Gastrocnemius medialis (tissue), 4 donors: ENCODE measurements at regions not wholly inside any gene's neighbourhood (a gene's known extent, or its start where the extent isn't known, plus 50 kb on each side); places are given as distances from the start of the nearest gene placed in this dataset.

Experiments
- ATAC-seq, 2 donors: fragments of 150-250 bp; one replicate each; pipeline ENCODE4 v1.9.1; 2016
- DNase-seq, 2 donors: peaks; one replicate each; pipeline ENCODE4 v3.0.0-alpha.2; 2019
- H3K27ac ChIP-seq, 4 donors: fragments of 200-600 bp; sonication (generic); 1 replicate in 1 of 4; 2 replicates in 3 of 4; pipeline ENCODE4 v1.5.1; 2016 to 2018; ENCODE audit warnings: mild to moderate bottlenecking in 2 of 4, moderate library complexity in 1 of 4
- H3K27me3 ChIP-seq, 3 donors: fragments of 200-600 bp; sonication (generic) in 2 of 3; 1 replicate in 1 of 3; 2 replicates in 2 of 3; pipeline versions ENCODE4 v1.5.1 to v1.6.0; 2016 to 2019; ENCODE audit warnings: mild to moderate bottlenecking in 1 of 3, moderate library complexity in 1 of 3
- H3K36me3 ChIP-seq, 2 donors: fragments of 200-600 bp; sonication (generic) in 1 of 2; one replicate each; pipeline ENCODE4 v1.5.1; 2017 to 2018
- H3K4me1 ChIP-seq, 2 donors: fragments of 200-600 bp; sonication (generic) in 1 of 2; one replicate each; pipeline ENCODE4 v1.5.1; 2016 to 2017; ENCODE audit warnings: mild to moderate bottlenecking in 2 of 2
- H3K4me3 ChIP-seq, 4 donors: fragments of 200-600 bp; sonication (generic) in 3 of 4; 1 replicate in 1 of 4; 2 replicates in 3 of 4; pipeline ENCODE4 v1.5.1; 2016 to 2019; ENCODE audit warnings: mild to moderate bottlenecking in 2 of 4
- H3K9me3 ChIP-seq, 3 donors: fragments of 200-600 bp; sonication (generic) in 2 of 3; 1 replicate in 1 of 3; 2 replicates in 2 of 3; pipeline ENCODE4 v1.5.1; 2016 to 2019
- CTCF ChIP-seq, 5 experiments: fragments of 450-650 bp in 3 of 5; fragments of 200-600 bp in 2 of 5; sonication (generic) in 2 of 5; IDR thresholded peaks in 4 of 5; conservative IDR thresholded peaks in 1 of 5; 1 replicate in 4 of 5; 2 replicates in 1 of 5; pipeline ENCODE4 v1.5.1; 2016 to 2019; ENCODE audit warnings: antibody characterized with exemption in 5 of 5, mild to moderate bottlenecking in 3 of 5, moderate library complexity in 3 of 5
- POLR2A ChIP-seq, 2 donors: fragments of 450-650 bp; IDR thresholded peaks; one replicate each; pipeline ENCODE4 v1.6.1; 2017; ENCODE audit warnings: antibody characterized with exemption in 2 of 2, mild to moderate bottlenecking in 2 of 2, moderate library complexity in 2 of 2
- in situ Hi-C, 4 donors: fragments of 200-750 bp; cut with MboI; loops; one replicate each; pipeline versions ENCODE4 v1.15.0 to v1.8.0; 2017; ENCODE audit warnings: low sequenced_read_pairs in 4 of 4
- intact Hi-C: fragments of 100-400 bp; cut with DNase I; formaldehyde crosslinking; loops from one replicate; pipeline ENCODE4 v1.15.1; 2023; ENCODE audit warnings: low total_unique reads

- DNase-seq (no peak), ATAC-seq (no peak)
- in situ Hi-C loops = no loop called here
- H3K4me3 ChIP-seq = no peak overlapping the region
- no peaks in the 10 kb centered on the region for H3K9me3 ChIP-seq
- no peaks in the 10 kb centered on the region for H3K27me3 ChIP-seq
- H3K27ac ChIP-seq = no peak overlapping the region
- H3K36me3 ChIP-seq = no peaks in the 10 kb centered on the region
- no peaks in the 10 kb centered on the region for H3K4me1 ChIP-seq
- intact Hi-C loops = no loop called here
- TF ChIP-seq CTCF (IDR thresholded peaks at IDR 0.05 in 4 of 5, conservative IDR thresholded peaks at IDR 0.05 in 1 of 5) = no peak
- TF ChIP-seq POLR2A (IDR thresholded peaks at IDR 0.05) = no peak
Observed at GRCh38 chr13:90542959-90543505, 804.5 kb upstream of the MIR17HG start.

- no peak overlapping the region for H3K4me3 ChIP-seq
- H3K27me3 ChIP-seq = no peaks in the 10 kb centered on the region
- H3K4me1 ChIP-seq = no peaks in the 10 kb centered on the region
- no peaks in the 10 kb centered on the region for H3K9me3 ChIP-seq
- ATAC-seq (no peak), DNase-seq (no peak)
- H3K36me3 ChIP-seq = no peaks in the 10 kb centered on the region
- intact Hi-C loops (no loop called here), in situ Hi-C loops (no loop called here)
- no peak overlapping the region for H3K27ac ChIP-seq
- no peak for TF ChIP-seq CTCF (IDR thresholded peaks at IDR 0.05 in 4 of 5, conservative IDR thresholded peaks at IDR 0.05 in 1 of 5)
- TF ChIP-seq POLR2A (IDR thresholded peaks at IDR 0.05) = no peak
Observed at GRCh38 chr13:90545070-90545840, 802.2 kb upstream of the MIR17HG start.

- ATAC-seq = no peak
- DNase-seq = no peak
- Histone ChIP-seq H3K4me1 (no peaks in the 10 kb centered on the region), H3K27ac (no peak overlapping the region), H3K4me3 (no peak overlapping the region), H3K9me3 (no peaks in the 10 kb centered on the region), H3K36me3 (no peaks in the 10 kb centered on the region), H3K27me3 (no peaks in the 10 kb centered on the region)
- TF ChIP-seq POLR2A (IDR thresholded peaks at IDR 0.05) (no peak), CTCF (IDR thresholded peaks at IDR 0.05 in 4 of 5, conservative IDR thresholded peaks at IDR 0.05 in 1 of 5) (no peak)
- intact Hi-C loops = no loop called here
- in situ Hi-C loops = no loop called here
Observed at GRCh38 chr13:90547272-90547790, 800.2 kb upstream of the MIR17HG start.

- no peak for DNase-seq
- Histone ChIP-seq H3K9me3 (no peaks in the 10 kb centered on the region), H3K36me3 (no peaks in the 10 kb centered on the region), H3K27me3 (no peaks in the 10 kb centered on the region), H3K4me1 (no peaks in the 10 kb centered on the region), H3K27ac (no peak overlapping the region), H3K4me3 (no peak overlapping the region)
- in situ Hi-C loops = no loop called here
- TF ChIP-seq POLR2A (IDR thresholded peaks at IDR 0.05) = no peak
- TF ChIP-seq CTCF (IDR thresholded peaks at IDR 0.05 in 4 of 5, conservative IDR thresholded peaks at IDR 0.05 in 1 of 5) = no peak
- ATAC-seq = no peak
- intact Hi-C loops = no loop called here
Observed at GRCh38 chr13:90551253-90551652, 796.2 kb upstream of the MIR17HG start.
